K562 (cell line): ENCODE measurements at regions not wholly inside any gene's neighbourhood (a gene's known extent, or its start where the extent isn't known, plus 50 kb on each side); places are given as distances from the start of the nearest gene placed in this dataset.

Experiments used
- ATAC-seq: fragments of 200-7000 bp; cut with Tn5 transposase; 3 replicates; pipeline ENCODE4 v1.9.1; 2020; ENCODE audit warnings: moderate library complexity
- BruUV-seq: library from RNA; stranded (reverse); fragments of 400-500 nt; replicated peaks from 2 replicates; lab custom pipeline; 2021; lab: Mats Ljungman, UMichigan
- CTCF ChIA-PET: fragments of 300-600 bp; formaldehyde crosslinking; extraction: SDS; loops from one replicate; lab custom pipeline; 2021; ENCODE audit warnings: low intra/inter-chr PET ratio; lab: Yijun Ruan, JAX
- POLR2A ChIA-PET: fragments of 300-600, 350-650 bp; sonication (Branson Sonifier 250); formaldehyde crosslinking; extraction: SDS; loops from one replicate; lab custom pipeline; 2021; ENCODE audit warnings: antibody characterized with exemption, inconsistent platforms; lab: Yijun Ruan, JAX
- DNase-seq, 4 experiments: peaks; one replicate each; pipeline versions ENCODE4 v3.0.0 to v3.0.0-alpha.2; 2011 to 2018; ENCODE audit warnings: low spot score in 3 of 4, mixed read lengths in 3 of 4; ENCODE audit errors: extremely low read depth in 1 of 4
- FAIRE-seq: peaks from 2 replicates; lab custom pipeline; 2011; peaks lifted over from hg19 to GRCh38; lab: Jason Lieb, UNC
- H2AFZ ChIP-seq: 2 replicates; pipeline ENCODE4 v1.6.0; 2011; ENCODE audit warnings: low read depth, low read length, control low read depth, inconsistent platforms
- H3K27ac ChIP-seq: fragments of 200-600 bp; 3 replicates; pipeline ENCODE4 v1.8.0; 2011; ENCODE audit warnings: low read depth, mild to moderate bottlenecking, control low read depth, inconsistent platforms, low read length, moderate library complexity, mixed read lengths; ENCODE audit errors: extremely low read depth
- H3K27me3 ChIP-seq, 2 experiments: fragments of 300-600 bp in 1 of 2; 2 replicates in 1 of 2; 3 replicates in 1 of 2; pipeline versions ENCODE4 v1.6.0 to v1.8.0; 2011; ENCODE audit warnings: inconsistent platforms in 2 of 2, low read length in 2 of 2, mild to moderate bottlenecking in 1 of 2, mixed read lengths in 1 of 2, moderate library complexity in 1 of 2; ENCODE audit not compliant: control insufficient read depth in 2 of 2, insufficient read depth in 2 of 2
- H3K36me3 ChIP-seq: fragments of 300-600 bp; 3 replicates; pipeline ENCODE4 v1.8.0; 2011; ENCODE audit warnings: mild to moderate bottlenecking, low read length, inconsistent platforms; ENCODE audit not compliant: control insufficient read depth, insufficient read depth
- H3K4me1 ChIP-seq, 2 experiments: fragments of 200-600 bp in 1 of 2; replicated peaks in 1 of 2; 2 replicates in 1 of 2; 3 replicates in 1 of 2; pipeline versions ENCODE4 v1.5.1 to v1.8.0; 2011; ENCODE audit warnings: inconsistent platforms in 2 of 2, low read length in 2 of 2, mild to moderate bottlenecking in 1 of 2, mixed read lengths in 1 of 2, moderate library complexity in 1 of 2; ENCODE audit not compliant: control insufficient read depth in 2 of 2, insufficient read depth in 2 of 2
- H3K4me2 ChIP-seq: 2 replicates; pipeline ENCODE4 v1.6.1; 2011; ENCODE audit warnings: low read length, control low read depth, inconsistent platforms, mixed read lengths; ENCODE audit not compliant: insufficient read depth
- H3K4me3 ChIP-seq: fragments of 200-600 bp; sonication (generic), shearing (Covaris generic); 2 replicates; pipeline ENCODE4 v1.5.1; 2016; ENCODE audit warnings: control low read depth, inconsistent platforms
- H3K79me2 ChIP-seq: fragments of 200-600 bp; 3 replicates; pipeline ENCODE4 v1.8.0; 2011; ENCODE audit warnings: low read length, inconsistent platforms; ENCODE audit not compliant: control insufficient read depth, insufficient read depth
- H3K9ac ChIP-seq, 2 experiments: 2 replicates each; pipeline versions ENCODE4 v1.6.0 to v1.6.1; 2011; ENCODE audit warnings: low read depth in 2 of 2, low read length in 2 of 2, control low read depth in 1 of 2, inconsistent platforms in 1 of 2, mild to moderate bottlenecking in 1 of 2, mixed read lengths in 1 of 2; ENCODE audit not compliant: insufficient read depth in 1 of 2
- H3K9me1 ChIP-seq: one replicate; pipeline ENCODE4 v1.6.0; 2011; ENCODE audit warnings: inconsistent platforms, mild to moderate bottlenecking, low read length, moderate library complexity; ENCODE audit not compliant: control insufficient read depth, insufficient read depth
- H3K9me3 ChIP-seq: replicated peaks from 2 replicates; pipeline ENCODE4 v1.5.1; 2011; ENCODE audit warnings: low read depth, low read length, inconsistent platforms; ENCODE audit not compliant: control insufficient read depth, insufficient read depth
- H4K20me1 ChIP-seq: replicated peaks from 2 replicates; pipeline ENCODE4 v1.6.1; 2011; ENCODE audit warnings: low read length, inconsistent platforms, mixed read lengths; ENCODE audit not compliant: control insufficient read depth, insufficient read depth
- CCNT2 ChIP-seq: IDR thresholded peaks from 2 replicates; pipeline ENCODE4 v1.6.1; 2011; ENCODE audit warnings: borderline replicate concordance, low read depth, mild to moderate bottlenecking, moderate library complexity, mixed read lengths, low read length; ENCODE audit not compliant: insufficient read length; ENCODE audit errors: extremely low read depth
- ELK3 ChIP-seq: fragments of 450-650 bp; formaldehyde crosslinking; IDR thresholded peaks from 2 replicates; pipeline ENCODE4 v1.4.0; 2020; ENCODE audit warnings: mild to moderate bottlenecking
- POU5F1 ChIP-seq: fragments of 150-350 bp; IDR thresholded peaks from 2 replicates; pipeline ENCODE4 v1.6.1; 2014; ENCODE audit warnings: borderline replicate concordance, low read length, low read depth, mild to moderate bottlenecking; ENCODE audit not compliant: partially characterized antibody
- TARDBP ChIP-seq: fragments of 450-650 bp; IDR thresholded peaks from 2 replicates; pipeline ENCODE4 v1.6.1; 2016
- ZFP1 ChIP-seq: fragments of 450-650 bp; formaldehyde crosslinking; IDR thresholded peaks from 2 replicates; pipeline ENCODE4 v1.4.0; 2020; ENCODE audit warnings: mild to moderate bottlenecking, mixed read lengths
- WGBS: fragments of 100-300 bp; shearing (Covaris generic); methylation state at CpG from one replicate; pipeline ENCODE4 v1.1.6; 2016; ENCODE audit warnings: low coverage, mixed read lengths; ENCODE audit not compliant: insufficient coverage; ENCODE audit errors: missing lambda C conversion rate; 5-methylcytosine and 5-hydroxymethylcytosine counted together
- in situ Hi-C: fragments of 300-500 bp; cut with MboI; formaldehyde crosslinking; loops from 4 replicates; pipeline ENCODE4 v1.15.0; 2018; ENCODE audit warnings: inconsistent platforms, mixed read lengths
- intact Hi-C: fragments of 100-400 bp; cut with micrococcal nuclease; formaldehyde crosslinking; loops from 2 replicates; pipeline ENCODE4 v1.14.2; 2022

GRCh38 chr21:16589006-16589898 is 859.5 kb downstream of the USP25 start:
- FAIRE-seq = no peak
- in situ Hi-C loops (no loop called here), intact Hi-C loops (no loop called here)
- Histone ChIP-seq H2AFZ (no peak overlapping the region), H3K9ac (no peak overlapping the region), H3K79me2 (no peaks in the 10 kb centered on the region), H3K4me1 (no peaks in the 10 kb centered on the region), H3K27me3 (no peaks in the 10 kb centered on the region), H4K20me1 (no peaks in the 10 kb centered on the region), H3K27ac (no peak overlapping the region), H3K36me3 (no peaks in the 10 kb centered on the region), H3K9me3 (no peaks in the 10 kb centered on the region; the same call in 1 of the 2 replicates), H3K9me1 (no peaks in the 10 kb centered on the region), H3K4me2 (no peak overlapping the region), H3K4me3 (no peak overlapping the region)
- TF ChIP-seq ZFP1 (no peak), CCNT2 (no peak), TARDBP (no peak), POU5F1 (no peak), ELK3 (CRISPR knock-in tag) (no peak)
- BruUV-seq = no TSS peak
- ATAC-seq = no peak
- no peak for DNase-seq
- CTCF ChIA-PET = no interaction called here
- WGBS = 1% methylated on average over 7 of the region's 7 CpGs
- POLR2A ChIA-PET = no interaction called here
